AG04450 (cell line): ENCODE measurements at regions not wholly inside any gene's neighbourhood (a gene's known extent, or its start where the extent isn't known, plus 50 kb on each side); places are given as distances from the start of the nearest gene placed in this dataset.
"Not testable (repeated sequence)": the region's sequence is repeated elsewhere in the genome, so short reads cannot be mapped to it uniquely, and the experiment has no call there.

Experiments
- CTCF ChIA-PET: fragments of 300-600, 350-600 bp; formaldehyde crosslinking; extraction: SDS; loops from one replicate; lab custom pipeline; 2022; ENCODE audit warnings: antibody characterized with exemption, inconsistent platforms; lab: Charles Lee
- POLR2A ChIA-PET: fragments of 350-600 bp; formaldehyde crosslinking; extraction: SDS; loops from one replicate; lab custom pipeline; 2021; ENCODE audit warnings: antibody characterized with exemption, inconsistent platforms; lab: Yijun Ruan, JAX
- DNase-seq: peaks from one replicate; pipeline ENCODE4 v3.0.0-alpha.2; 2011; ENCODE audit warnings: low read depth, low spot score
- H3K27ac ChIP-seq: one replicate; pipeline ENCODE4 v1.5.1; 2012; ENCODE audit warnings: low read depth, low read length, control low read depth
- H3K27me3 ChIP-seq: one replicate; pipeline ENCODE4 v1.6.0; 2012; ENCODE audit warnings: low read length; ENCODE audit not compliant: control insufficient read depth, insufficient read depth
- H3K4me3 ChIP-seq: 2 replicates; pipeline ENCODE4 v1.5.1; 2011; ENCODE audit warnings: mild to moderate bottlenecking, low read depth, low read length, control low read depth
- H3K9me3 ChIP-seq: 2 replicates; pipeline ENCODE4 v1.5.1; 2012; ENCODE audit warnings: low read length; ENCODE audit not compliant: control insufficient read depth, insufficient read depth
- CTCF ChIP-seq: IDR thresholded peaks from 2 replicates; pipeline ENCODE4 v1.5.1; 2011; ENCODE audit warnings: low read depth, low read length, control low read depth, inconsistent platforms

GRCh38 chr16:62816971-62817519 lies 780.8 kb upstream of the CDH8 start:
- no peak for TF ChIP-seq CTCF
- POLR2A ChIA-PET, result no interaction called here
- Histone ChIP-seq H3K27ac (no peak overlapping the region), H3K4me3 (no peak overlapping the region), H3K9me3 (peaks cover 10% of the 10 kb centered on the region), H3K27me3 (no peaks in the 10 kb centered on the region)
- no peak for DNase-seq
- CTCF ChIA-PET, result no interaction called here

DNA sequence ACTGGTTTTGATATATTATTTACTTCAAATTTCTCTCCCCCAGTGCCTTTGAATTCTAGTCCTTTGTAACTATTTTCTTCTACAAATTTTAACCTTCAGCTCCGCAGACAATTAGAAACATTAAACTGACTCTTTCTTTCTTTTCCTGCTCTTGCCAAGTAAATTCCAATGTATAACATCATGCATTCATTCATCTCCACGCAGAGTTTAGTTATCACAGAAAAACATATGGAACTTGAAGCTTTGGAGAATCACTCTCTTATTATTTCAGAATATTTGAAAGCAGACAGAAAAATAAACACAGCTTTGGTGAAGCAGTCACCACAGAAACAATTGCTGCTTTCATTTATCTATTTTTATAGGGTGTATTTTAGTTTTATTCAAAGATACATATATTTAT lies 778.7 kb upstream of the CDH8 start:
- no peak for DNase-seq
- Histone ChIP-seq H3K4me3 (no peak overlapping the region), H3K9me3 (peaks cover 10% of the 10 kb centered on the region), H3K27me3 (no peaks in the 10 kb centered on the region), H3K27ac (no peak overlapping the region)
- ChIA-PET POLR2A (no interaction called here), CTCF (no interaction called here)
- TF ChIP-seq CTCF, result no peak

- no peak for DNase-seq
- Histone ChIP-seq H3K9me3 (peaks cover 10% of the 10 kb centered on the region; the same call in 1 of the 2 replicates), H3K27me3 (no peaks in the 10 kb centered on the region), H3K27ac (no peak overlapping the region), H3K4me3 (no peak overlapping the region)
- POLR2A ChIA-PET, result no interaction called here
- CTCF ChIA-PET, result no interaction called here
- TF ChIP-seq CTCF, result no peak
Observed at GRCh38 chr16:62805221-62805857, 769.1 kb upstream of the CDH8 start.

GRCh38 chr16:62794724-62795123 lies 758.5 kb upstream of the CDH8 start:
- Histone ChIP-seq H3K4me3 (no peak overlapping the region), H3K9me3 (peaks cover 4% of the 10 kb centered on the region), H3K27ac (no peak overlapping the region), H3K27me3 (no peaks in the 10 kb centered on the region)
- DNase-seq, result no peak
- TF ChIP-seq CTCF, result no peak
- CTCF ChIA-PET, result no interaction called here
- POLR2A ChIA-PET, result no interaction called here

DNA sequence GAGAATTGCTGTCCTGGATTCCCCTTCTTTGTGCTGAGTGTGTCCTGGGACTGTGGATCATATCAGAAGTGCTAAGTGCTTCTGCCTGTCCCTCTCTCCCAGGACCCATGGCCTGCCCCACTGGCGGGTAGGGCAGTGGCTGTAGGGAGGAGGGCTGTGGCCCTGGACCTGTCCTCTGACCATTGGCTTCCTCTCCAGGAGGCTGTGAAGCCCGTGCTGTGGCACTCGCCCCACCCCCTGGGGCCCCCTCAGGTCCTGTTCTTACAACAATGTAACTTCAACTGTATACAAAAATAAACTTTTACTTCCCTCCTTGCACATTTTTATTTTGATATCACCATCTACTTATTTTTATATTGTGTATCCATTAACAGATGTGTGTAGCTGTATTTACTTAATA lies 743.8 kb upstream of the CDH8 start:
- DNase-seq, H3K27me3 ChIP-seq, H3K27ac ChIP-seq, H3K4me3 ChIP-seq, POLR2A ChIA-PET, CTCF ChIA-PET: not testable (repeated sequence)
- peaks cover 11% of the 10 kb centered on the region for H3K9me3 ChIP-seq
